SK-N-SH (cell line): ENCODE measurements at regions not wholly inside any gene's neighbourhood (a gene's known extent, or its start where the extent isn't known, plus 50 kb on each side); places are given as distances from the start of the nearest gene placed in this dataset.

ENCODE experiments used
- CHD2 ChIP-seq: fragments of 150-350 bp; IDR thresholded peaks from 2 replicates; pipeline ENCODE4 v1.6.1; 2018; ENCODE audit warnings: low read length; ENCODE audit not compliant: partially characterized antibody
- CTCF ChIP-seq: fragments of 200-600 bp; sonication (generic); IDR thresholded peaks from 2 replicates; pipeline ENCODE4 v1.6.1; 2017; ENCODE audit warnings: antibody characterized with exemption, mild to moderate bottlenecking, moderate library complexity
- EZH2phosphoT487 ChIP-seq: fragments of 200-600 bp; sonication (generic); IDR thresholded peaks from 2 replicates; pipeline ENCODE4 v1.6.1; 2017; ENCODE audit warnings: low read depth, mixed run types, mild to moderate bottlenecking, antibody characterized with exemption, moderate library complexity, borderline replicate concordance
- GABPA ChIP-seq: IDR thresholded peaks from 2 replicates; pipeline ENCODE4 v1.4.0; 2012; ENCODE audit warnings: low read depth, mild to moderate bottlenecking
- JUND ChIP-seq: IDR thresholded peaks from 2 replicates; pipeline ENCODE4 v1.4.0; 2012

- no peak for TF ChIP-seq CTCF
- TF ChIP-seq GABPA = no peak
- TF ChIP-seq EZH2phosphoT487 = no peak
- no peak for TF ChIP-seq CHD2
- no peak for TF ChIP-seq JUND
Observed at GRCh38 chr7:9106747-9107146, 673.3 kb downstream of the NXPH1 start.
